GM10266 (cell line): ENCODE measurements at regions not wholly inside any gene's neighbourhood (a gene's known extent, or its start where the extent isn't known, plus 50 kb on each side); places are given as distances from the start of the nearest gene placed in this dataset.
A peak's percentile ranks its signal among the peaks of the same experiment; 100 is the strongest.

Experiments used
- DNase-seq: peaks from one replicate; pipeline ENCODE4 v3.0.0; 2012; ENCODE audit errors: extremely low spot score
- TF ChIP-seq, protein P1 (sequence below): IDR thresholded peaks from 2 replicates; pipeline ENCODE4 v1.5.1; 2012; ENCODE audit warnings: mild to moderate bottlenecking, low read depth; ENCODE audit not compliant: control insufficient read depth, insufficient read depth; ENCODE audit errors: missing control alignments

DNA sequence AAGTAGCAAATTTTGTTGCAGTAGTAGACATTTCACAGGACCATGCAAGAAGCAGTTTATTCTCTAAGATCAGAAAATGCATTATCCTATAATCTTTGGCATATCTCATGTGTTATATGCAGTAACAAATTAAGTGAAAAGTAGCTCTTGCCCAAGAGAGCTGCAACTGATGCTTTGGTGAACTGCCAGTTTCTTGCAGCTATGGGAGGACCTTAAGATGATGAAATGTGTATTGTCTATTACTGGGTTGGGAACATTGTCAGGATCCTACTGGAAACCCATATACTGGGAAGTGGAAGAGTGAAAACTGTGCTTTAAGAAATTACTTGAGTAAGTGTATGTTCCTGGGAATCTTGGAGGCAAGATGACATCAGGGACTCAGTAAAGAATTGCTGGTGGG is 238.8 kb downstream of the DACT1 start:
- DNase-seq = no peak
- TF ChIP-seq, protein P1, sequence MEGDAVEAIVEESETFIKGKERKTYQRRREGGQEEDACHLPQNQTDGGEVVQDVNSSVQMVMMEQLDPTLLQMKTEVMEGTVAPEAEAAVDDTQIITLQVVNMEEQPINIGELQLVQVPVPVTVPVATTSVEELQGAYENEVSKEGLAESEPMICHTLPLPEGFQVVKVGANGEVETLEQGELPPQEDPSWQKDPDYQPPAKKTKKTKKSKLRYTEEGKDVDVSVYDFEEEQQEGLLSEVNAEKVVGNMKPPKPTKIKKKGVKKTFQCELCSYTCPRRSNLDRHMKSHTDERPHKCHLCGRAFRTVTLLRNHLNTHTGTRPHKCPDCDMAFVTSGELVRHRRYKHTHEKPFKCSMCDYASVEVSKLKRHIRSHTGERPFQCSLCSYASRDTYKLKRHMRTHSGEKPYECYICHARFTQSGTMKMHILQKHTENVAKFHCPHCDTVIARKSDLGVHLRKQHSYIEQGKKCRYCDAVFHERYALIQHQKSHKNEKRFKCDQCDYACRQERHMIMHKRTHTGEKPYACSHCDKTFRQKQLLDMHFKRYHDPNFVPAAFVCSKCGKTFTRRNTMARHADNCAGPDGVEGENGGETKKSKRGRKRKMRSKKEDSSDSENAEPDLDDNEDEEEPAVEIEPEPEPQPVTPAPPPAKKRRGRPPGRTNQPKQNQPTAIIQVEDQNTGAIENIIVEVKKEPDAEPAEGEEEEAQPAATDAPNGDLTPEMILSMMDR = no peak

DNA sequence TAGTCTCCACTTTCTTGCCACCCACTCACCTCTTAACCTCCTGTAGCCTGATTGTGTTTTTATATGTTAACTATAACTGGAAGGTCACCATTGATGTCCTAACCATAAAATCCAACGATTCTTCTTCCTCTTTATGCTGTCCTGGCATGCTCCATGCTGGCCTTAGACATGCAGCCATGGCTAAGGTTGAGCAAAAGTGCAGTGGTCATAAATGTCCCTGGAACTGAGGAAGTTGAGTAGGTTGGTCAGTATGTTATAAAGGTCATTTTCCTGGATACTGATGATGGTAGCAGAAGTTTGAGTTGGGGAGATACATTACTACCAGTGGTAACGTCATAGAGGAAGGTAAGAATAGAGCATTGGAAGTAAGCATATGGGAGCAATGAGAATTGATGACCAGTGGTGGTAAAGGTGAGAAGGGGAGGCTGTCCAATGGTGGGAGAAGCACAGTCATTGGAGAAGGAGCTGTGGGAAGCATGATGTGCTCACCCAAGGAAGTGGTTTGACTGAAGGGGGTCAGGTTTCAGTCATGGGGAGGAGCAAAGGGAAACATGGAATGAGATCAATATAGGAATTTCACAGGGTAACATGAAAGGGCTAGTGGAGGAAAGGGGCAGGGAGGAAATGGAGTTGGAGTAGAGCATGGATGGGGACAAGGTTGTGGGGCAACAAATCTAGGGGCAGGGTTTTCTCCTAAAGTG is 240.8 kb downstream of the DACT1 start:
- TF ChIP-seq, protein P1 = no peak
- DNase-seq = no peak

DNA sequence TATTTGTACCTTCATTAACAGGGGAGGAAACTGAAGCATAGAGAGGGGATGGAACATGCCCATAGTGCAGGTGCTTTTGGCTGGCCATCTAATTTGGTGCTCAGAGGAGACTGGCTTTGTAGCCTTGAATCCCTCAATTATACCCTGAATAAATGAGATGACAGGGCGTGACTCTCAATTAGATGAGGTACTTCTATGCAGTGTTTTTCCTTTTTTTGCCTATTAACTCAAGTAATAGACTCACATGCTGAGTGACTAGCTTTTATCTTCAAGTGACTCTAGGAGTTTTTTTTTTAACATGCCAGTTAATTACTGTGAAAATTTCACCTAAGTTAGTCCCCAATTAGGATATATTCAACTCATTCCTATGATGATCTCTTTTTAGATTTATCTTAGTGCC is 243.7 kb downstream of the DACT1 start:
- TF ChIP-seq, protein P1 = no peak
- no peak for DNase-seq

DNA sequence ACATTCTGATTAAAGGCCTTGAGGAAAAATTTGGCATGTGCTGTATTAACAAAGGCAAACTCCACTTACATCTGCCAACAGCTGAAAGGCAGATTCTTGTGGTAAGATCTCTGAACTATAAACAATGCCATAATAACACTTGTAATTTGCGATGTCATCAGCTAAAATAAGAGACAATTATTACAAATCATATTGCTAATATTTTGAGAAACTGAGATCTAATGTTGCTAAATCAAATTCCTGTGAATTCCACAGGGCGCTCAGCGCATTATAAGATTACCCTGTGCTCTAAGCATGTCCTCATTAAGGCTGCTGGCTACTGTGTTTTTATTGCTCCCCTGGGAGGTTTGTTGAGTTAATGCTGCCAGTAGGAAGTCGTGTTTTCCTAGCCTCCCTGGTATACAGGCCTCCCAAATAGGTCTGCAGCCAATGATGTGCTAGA is 244.8 kb downstream of the DACT1 start:
- DNase-seq = no peak
- TF ChIP-seq, protein P1 = no peak

DNA sequence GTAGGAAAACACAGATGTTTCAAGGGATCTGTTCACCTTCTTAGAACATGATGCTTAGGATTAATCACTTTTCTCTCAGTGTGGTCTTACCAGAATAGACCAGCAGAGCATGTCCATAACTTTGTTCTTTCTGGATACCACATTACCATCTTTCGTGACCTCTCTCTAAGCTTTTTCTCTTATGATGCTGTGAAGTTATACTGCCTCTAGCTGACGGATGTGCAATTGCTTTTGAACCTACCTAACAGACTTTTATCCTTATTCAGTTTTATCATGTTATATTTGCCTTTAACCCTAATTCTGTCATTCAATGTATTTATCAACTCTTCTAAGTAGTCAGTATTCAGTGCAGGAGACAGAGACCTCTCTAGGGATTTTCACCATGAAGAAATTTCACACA is 246.7 kb downstream of the DACT1 start:
- TF ChIP-seq, protein P1 = peak; percentile 23

DNA sequence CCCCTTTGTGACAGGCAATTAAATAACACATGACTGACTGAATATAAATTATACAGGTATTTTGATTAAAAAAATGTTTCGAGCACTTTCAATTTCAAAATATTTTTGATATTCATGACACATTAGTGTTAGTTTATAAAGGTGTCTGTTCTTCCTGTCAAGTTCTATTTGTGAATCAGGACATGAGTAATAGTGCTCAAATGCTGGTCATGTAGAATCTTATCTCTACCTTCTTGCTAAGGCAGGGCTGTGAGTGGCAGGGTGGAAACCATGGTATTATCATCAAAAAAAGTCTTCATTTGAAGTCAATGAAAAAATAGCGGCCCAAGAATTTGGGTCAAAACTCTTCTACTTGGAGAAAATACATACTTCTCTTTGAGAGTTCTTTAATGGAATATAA is 250.2 kb downstream of the DACT1 start:
- TF ChIP-seq, protein P1 = no peak
- DNase-seq = no peak

More for the DNA sequence above, 246.7 kb downstream of the DACT1 start:
- no peak for DNase-seq

DNA sequence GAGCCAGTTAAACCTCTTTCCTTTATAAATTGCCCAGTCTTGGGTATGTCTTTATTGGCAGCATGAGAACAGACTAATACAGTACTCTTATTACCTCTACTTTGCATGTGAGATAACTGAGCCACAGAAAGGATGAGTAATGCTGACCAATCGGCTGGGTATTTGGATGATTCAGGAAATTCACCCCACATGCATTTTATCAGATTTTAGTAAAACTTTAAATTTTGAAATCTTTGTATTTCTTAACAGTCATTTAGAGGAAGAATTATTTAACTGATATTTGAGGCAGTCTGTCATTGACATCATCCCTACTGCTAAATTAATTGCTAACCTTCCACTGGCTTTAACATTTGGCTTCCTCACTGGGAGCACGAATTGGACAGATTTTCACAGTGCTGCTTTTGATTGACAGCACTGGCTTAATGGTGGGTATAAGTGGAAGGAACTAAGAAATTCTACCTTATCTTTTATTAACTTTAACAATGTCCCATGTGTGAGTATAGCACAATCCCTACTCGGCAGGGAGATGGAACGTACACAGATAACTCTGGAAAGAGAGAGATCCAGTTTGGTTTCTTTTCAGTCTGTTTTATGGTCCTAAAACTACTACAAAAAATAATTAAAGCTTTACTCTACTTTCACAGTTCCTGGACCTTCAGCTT is 261.0 kb downstream of the DACT1 start:
- TF ChIP-seq, protein P1 = no peak
- DNase-seq = no peak
